ENCODE measurements at regions not wholly inside any gene's neighbourhood (a gene's known extent, or its start where the extent isn't known, plus 50 kb on each side); places are given as distances from the start of the nearest gene placed in this dataset.
"Not testable (repeated sequence)": the region's sequence is repeated elsewhere in the genome, so short reads cannot be mapped to it uniquely, and the experiment has no call there.

DNA sequence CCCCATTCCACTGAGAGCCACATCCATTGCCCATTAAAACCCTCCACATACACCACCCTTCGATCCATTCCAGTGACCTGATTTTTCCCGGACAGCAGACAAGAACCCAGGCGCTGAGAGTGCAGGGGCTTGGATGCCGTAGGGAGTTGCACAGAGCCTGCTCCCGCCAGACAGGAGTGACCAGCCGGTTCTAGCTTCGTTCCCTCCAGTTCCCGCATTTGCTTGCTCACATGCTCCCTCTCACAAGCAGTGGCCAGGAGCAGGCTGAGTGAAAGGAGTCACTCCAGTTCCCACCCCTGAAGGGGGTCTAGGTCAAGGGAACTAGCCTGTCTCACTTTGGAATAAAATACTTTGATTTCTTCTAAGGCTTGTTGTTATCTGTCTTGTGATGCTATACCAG lies 119.5 kb downstream of the SKIDA1 start:
- DNase-seq (ENCODE audit: low read depth): no peak

DNA sequence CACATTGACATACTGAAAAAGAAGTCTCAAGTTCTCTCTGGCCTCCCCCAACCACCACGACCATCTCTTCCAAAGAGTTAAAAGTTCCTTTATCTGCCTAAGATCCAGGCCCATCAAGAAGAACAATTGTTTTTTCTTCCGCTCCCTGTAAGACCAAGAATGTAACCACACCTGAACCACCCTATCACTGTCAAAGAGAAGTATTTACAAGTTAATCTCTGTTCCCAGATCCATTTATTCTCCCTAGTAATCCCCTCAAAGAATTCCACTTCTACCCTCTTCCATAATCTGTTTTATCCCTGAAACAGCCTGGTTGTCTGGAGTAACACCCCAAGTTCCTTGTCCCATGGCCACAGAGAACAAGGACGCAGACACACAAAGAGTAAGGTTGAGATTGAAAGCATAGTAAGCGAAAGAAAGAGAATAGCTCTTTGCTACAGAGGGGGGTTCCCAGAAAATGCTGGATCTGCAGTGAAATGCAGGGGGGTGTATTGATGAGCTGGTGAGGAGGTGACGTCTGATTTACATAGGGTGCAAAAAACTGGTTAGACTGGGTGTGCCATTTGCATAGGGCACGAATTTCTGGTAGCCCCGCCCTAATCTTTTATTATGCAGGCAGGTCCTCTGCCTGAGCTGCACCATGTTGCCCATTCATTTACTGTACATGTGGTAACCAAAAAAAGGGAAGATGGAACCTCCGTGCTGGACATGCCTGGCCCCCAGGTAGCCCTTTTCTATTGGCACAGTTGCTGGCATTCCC lies 122.0 kb downstream of the SKIDA1 start:
- DNase-seq (ENCODE audit: low read depth): no peak

DNA sequence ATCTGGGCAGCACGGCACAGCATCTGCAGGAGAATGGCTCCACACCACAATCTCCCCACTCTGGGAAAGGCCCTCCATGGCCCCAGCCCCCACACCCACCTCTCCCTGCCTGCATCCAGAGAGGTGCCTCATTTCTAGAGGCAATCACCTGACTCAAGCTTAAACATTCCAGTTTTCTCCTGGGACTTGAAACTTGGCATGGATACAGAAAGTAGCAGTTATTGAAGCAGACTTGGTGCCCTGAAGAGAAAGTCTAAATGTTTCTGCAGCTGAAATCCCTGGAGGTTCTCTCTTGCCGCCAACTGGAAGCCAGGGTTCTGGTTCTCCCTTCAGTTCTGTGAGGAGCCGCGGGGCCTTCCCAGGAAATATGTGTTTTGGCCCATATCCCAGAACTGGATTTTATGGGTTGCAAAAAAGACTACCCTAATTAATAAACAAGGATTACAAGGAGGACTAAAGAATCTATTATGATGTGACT lies 122.8 kb downstream of the SKIDA1 start:
- DNase-seq (ENCODE audit: low read depth): no peak

DNA sequence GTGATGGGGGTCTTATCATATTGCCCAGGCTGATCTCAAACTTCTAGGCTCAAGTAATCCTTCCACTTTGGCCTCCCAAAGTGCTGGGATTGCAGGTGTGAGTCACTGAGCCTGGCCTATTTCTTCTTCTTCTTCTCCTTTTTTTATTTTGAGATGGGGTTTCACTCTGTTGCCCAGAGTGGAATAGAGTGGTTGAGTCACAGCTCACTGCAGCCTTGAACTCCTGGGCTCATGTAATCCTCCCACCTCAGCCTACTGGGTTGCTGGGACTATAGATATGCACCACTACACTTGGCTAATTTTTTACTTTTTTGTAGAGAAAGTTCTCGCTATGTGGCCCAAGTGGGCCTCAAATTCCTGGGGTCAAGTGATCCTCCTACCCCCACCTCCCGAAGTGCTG lies 124.3 kb downstream of the SKIDA1 start:
- no peak for DNase-seq (ENCODE audit: low read depth)

DNA sequence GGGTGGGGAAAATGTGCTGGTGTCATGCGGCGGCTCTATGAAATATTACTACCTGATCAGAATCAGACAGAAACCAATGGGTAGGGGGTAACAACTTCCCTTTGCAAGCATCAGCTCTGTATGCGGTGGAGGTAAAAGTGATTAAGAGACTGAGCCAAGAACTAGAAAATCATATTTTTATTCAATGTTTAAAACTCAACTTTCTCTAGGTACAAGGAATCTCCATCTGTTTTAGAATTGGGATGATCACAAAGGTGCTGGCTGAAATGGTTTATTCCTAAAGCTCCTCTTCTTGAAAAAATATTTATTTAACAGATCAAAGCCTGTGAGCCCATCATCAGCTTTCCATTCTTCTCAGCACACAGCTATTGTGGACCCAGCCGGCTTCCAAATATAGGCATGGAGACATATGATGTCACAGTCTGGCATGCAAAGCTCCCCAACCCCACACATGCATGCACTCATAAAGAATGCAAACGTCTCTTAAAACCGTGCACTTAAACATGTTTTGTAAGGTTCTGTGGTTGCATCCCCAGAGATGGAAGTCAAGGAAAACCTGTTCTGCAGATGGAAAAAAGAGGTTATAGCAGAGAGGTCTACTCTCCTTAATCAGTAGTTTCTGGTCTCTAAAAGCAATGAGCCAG lies 126.0 kb downstream of the SKIDA1 start:
- peak; percentile 54 for DNase-seq (ENCODE audit: low read depth)

DNA sequence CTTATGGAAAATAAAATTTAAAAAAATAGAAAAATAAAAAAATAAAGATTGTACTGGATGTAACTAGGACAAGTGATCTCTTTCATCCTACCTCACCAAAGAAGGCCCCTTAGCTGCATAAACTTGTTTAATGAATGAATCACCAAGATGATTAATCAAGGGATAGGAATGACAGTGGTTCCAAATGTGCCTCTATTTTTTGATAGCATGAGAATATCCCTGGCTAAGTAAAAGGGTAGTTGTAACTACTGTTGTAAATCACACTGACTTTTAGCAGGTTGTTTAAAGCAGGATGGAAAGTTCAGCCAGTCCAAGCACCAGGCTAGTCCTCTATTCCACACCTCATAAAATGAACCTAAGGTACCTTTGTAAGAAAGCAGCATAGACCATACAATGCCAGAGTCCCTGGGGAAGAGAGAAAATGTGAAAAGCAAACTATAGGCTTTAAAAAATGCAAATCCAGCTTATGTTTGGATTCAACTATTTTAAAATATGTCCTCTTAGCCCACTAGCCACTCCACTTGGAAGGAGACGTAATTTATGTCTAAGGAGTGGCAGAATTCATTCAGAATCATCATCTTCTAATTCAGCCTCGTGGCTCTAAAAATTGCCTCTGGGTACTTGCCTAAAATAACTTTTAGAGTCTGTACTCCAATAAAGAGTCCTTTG lies 126.8 kb downstream of the SKIDA1 start:
- no peak for DNase-seq (ENCODE audit: low read depth)

DNA sequence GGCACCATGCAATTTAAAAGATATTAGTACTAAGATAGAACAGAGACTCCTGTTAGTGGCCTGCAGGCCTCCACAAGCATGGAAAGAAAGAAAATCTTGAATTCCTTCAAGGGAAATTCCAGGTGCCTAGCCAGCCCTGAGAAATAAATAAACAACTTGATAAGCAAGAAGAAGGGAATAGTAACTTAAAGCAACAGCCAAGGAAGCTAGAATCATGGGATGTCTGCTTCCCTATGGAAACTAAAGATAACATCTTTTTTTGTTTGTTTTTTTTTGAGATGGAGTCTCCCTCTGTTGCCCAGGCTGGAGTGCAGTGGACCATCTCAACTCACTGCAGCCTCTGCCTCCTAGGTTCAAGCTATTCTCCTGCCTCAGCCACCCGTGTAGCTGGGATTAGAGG lies 128.6 kb downstream of the SKIDA1 start:
- no peak for DNase-seq (ENCODE audit: low read depth)

DNA sequence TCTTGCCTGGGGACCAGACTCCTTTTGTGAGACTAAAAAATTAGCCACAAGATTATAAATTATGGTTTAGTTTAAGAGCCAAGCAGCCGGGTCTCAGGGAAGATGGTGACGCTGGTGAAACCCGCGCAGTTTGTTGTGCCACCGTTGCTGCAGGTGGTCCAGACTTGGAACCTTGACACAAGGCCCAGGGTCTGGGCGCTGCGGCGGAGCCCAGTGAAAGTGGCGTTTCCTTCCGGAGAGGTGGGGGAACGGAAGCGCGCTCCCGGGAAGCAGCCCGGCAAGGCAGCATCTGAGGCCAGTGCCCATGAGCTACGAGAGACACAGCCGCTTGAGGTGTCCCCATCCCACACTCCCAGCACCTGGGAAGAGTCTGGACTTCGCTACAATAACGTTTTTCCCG lies 131.6 kb downstream of the SKIDA1 start:
- DNase-seq (ENCODE audit: low read depth): no peak

DNA sequence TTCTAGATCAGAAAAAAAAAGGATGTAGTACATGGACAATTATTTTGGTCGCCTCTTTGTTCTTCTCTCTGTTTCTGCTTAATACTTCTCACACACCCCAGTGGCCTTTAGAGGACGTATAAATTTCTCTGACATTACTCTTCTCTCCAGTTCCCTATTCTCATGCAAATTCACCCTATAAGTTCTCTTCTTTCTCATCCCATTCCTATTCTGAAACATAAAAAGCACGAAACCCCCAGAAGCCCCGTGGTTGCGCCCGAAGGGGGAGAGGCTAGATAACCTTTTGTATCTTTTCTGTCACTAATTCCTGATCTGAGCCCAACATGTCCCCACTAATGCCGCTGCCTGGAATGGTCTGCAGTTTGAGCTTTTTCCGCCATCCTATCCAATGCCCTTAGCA lies 136.9 kb downstream of the SKIDA1 start:
- no peak for DNase-seq (ENCODE audit: low read depth)

DNA sequence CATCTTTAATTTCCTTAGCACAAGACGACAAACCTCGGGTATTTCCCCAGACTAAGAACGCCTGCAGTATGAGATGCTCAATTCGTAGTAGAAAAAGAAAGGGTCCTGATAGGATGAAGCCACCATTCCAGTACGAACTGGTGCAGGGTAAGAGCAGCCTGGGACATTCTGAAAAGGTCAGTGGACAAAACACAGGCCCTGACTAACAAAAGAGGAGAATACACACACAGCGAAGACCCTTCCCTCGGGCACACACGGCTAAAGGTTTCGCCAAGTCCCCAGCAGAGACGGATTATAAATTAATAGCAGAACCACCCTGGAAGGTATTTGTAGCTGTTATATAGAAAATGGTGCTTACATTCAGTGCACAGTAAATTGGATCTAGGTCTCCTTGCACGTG lies 137.6 kb downstream of the SKIDA1 start:
- DNase-seq (ENCODE audit: low read depth): no peak

DNA sequence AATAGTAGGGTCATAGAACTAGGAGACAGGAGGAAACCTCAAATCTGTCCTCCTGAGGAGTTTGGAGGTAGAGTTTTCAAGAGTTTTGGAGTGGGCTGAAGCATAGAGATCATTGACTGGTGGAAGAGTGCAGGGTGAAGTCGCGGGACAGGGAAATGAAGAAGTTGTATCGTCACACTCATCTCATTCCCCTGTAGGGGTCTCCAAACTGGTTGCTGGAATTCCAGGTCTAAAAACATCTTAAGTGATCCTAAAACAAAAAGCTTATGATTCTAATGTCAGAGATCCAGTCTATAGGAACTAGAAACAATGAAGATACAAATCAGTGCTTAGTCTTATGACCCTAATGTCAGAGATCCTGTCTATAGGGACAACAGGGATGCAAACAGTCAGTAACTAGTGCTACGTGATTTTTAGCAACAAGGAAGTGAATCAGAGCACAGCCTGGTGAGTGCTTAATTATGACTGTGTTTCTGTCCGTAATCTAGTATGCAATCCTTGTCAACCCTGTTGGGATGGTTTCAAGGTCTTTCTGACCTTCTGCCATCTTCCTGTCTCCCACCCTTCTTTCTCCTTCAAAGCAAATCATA lies 139.4 kb downstream of the SKIDA1 start:
- DNase-seq (ENCODE audit: low read depth): no peak

DNA sequence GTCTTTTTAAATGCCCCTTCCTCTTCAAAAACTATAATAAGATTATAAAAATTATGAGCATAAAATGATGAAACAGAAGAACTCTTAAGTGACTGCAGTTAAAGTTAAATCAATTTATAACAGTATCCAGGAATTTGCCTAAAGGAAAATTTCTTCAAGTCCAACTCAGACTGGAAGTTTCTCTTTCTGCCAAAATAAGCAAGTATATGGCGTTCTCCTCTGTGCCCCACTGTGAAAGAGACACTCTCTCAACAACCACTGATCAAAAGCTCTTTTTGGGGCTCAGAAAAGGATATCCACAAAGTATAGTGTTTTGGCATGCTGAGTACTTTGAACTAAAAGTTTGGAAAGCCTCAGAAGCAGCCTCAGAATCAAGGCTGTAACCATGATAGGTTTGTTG lies 139.9 kb downstream of the SKIDA1 start:
- no peak for DNase-seq (ENCODE audit: low read depth)

DNA sequence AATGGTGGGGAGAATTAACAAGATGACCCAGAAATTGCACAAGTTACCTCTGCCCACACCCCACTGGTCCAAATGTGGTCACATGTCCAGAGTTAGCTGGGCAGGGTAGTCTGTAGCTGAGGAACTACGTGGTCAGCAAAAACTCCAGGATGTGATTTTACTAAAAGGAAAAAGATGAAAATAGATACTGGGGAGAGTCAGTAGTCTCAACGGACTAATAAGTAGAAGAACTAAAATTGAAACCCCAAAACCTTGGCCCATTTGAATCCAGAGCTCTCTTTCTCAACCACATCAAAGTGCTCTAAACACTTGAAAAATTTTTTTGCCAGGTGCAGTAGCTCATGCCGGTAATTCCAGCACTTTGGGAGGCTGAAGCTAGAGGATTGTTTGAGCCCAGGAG lies 146.3 kb downstream of the SKIDA1 start:
- DNase-seq (ENCODE audit: low read depth): no peak

DNA sequence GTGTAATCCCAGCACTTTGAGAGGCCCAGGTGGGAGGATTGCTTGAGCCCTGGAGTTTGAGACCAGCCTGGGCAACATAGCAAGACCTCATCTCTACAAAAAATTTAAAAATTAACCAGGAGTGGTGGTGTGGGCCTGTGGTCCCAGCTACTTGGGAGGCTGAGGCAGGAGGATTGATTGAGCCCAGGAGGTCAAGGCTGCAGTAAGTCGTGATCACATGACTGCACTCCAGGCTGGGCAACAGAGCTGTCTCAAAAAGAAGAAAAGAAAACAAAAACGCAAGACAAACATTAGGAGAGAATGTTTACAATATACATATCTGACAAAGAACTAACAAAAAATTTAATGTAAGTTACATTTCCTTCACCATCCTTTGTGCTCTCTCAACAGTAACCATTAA lies 150.2 kb downstream of the SKIDA1 start:
- DNase-seq (ENCODE audit: low read depth): not testable (repeated sequence)

DNA sequence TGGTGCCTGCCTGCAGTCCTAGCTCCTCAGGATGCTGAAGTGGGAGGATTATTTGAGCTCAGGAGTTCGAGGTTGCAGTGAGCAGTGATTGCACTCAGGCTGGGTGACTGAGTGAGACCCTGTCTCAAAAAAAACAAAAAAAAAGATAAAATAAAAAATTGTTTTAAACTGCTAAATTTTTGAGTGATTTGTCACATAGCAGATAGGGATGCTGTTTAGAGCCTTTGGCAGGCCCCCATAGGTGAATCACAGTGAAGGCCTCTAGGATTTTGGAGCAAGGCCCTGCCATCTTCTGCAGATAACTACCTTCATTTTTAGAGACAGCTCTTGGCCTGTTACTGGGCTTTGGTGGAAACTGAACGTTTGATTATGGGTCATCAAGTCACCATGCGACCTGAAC lies 151.6 kb downstream of the SKIDA1 start:
- not testable (repeated sequence) for DNase-seq (ENCODE audit: low read depth)

DNA sequence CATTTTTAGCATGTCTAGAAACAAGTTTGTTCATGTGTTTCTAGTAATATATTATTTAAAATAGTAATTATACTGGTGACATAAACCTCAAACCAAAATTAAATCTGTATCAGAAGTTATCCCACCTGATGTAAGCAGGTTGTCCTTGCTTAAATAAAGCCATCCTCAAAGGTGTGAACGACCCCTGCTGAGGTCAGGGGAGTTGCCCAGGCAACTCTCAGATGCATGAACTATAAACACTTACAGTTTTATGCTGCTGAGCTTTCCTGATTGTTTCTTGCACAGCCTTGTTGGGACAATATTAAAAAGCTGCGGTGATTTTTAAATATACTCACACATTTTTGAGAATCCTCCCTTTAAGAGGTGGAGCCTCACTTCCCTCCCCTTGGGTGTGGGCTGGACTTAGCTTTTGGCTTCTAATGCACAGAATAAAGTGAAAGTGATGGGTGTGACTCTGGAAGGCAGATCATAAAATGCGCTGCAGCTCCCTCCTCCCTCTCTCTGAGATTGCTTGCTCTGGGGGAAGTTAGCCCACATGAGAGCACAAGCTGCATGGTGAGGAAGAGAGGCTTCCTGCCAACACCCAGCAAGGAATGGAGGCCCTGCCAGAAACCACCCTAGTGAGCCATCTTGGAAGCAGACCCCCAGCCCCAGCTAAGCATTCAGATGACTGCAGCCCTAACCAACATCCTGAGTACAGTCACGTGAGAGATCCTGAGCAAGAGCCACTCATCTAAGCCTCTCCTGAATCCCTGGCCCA lies 152.7 kb downstream of the SKIDA1 start:
- DNase-seq (ENCODE audit: low read depth): peak; percentile 88

DNA sequence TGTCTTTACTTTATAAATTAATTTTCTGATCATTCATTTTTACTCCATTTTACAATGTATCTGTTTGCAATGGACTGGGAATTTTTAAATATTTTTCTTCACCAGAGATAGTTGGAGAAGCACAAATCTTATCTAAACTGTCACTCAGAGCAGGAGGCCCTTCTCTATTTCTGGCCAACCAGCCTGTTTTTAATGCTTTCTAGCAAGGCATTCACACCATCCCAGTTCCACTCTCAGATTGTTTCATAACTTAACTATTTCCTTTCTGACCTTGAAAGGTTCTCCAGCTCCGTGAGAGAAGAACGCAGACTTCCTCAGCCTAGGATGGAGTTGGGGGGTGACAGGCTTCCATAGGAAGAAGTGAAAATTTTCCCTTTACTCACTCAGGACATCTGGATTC lies 155.8 kb downstream of the SKIDA1 start:
- DNase-seq (ENCODE audit: low read depth): no peak

DNA sequence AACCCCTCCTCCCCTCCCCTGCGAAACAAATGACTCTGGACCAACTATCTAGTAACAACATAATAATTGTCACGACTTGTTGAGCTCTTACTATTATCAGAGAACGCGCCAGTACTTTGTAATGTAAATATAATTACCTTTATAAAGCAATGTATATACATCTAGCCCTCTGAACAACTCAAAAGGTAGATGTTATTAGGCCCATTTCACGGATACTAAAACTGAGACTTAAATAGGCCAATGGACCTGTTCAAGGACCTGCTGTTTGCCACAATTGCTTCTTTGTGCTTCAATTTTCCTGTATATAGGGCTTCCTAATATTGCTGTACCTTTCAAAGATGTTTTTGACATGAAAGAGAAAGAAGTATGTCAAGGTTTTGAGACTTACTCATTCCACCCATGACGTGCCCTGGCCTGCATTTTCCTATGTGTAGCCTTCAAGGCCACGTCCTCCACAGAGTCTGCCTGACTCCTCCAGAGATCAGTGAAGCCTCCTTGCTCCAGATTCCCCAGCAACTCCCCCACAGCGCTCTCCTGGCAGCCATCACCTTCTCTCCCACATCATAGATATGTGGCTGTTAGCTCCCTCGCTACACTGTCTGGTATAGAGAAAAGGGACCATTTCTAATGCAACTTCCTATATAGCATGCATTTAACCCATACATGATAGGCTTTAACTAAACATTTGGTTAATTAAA lies 156.6 kb downstream of the SKIDA1 start:
- DNase-seq (ENCODE audit: low read depth): no peak

DNA sequence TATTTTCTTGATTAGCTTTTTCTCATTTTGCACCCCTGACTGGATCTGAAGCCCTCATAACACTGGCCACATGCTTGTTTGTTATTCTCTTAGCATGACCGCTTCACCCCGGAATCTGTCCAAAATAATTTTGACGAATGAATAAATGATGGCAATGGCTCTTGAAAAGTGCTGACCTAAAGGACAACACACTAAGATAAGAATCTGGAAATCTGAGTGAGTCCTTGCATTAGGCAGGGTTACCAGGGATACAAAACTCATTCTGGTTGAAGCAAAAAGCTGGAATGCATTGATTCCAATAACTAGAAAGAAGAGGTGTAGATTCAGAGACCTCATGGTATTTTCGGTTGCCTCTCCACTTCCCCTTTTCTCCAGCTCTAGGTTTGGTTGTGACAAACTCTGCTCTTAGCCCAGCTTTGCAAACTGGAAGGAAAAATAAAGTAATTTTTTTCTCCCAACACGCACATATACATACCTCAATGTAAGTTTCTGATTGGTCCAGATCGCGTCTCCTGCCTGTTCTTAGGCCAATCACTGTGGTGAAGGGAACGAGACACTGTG lies 157.4 kb downstream of the SKIDA1 start:
- no peak for DNase-seq (ENCODE audit: low read depth)

DNA sequence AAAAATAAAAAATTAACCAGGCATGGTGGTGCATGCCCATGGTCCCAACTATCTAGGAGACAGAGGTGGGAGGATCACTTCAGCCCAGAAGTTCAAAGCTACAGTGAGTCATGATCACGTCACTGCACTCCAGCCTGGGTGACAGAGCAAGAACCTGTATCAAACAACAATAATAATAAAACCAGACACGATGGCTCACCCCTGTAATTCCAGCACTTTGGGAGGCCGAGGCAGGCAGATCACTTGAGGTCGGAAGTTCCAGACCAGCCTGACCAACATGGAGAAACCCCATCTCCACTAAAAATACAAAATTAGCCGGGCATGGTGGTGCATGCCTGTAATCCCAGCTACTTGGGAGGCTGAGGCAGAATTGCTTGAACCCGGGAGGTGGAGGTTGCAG lies 159.4 kb downstream of the SKIDA1 start:
- DNase-seq (ENCODE audit: low read depth): not testable (repeated sequence)

Data from stromal cell of bone marrow (primary cell).